ENCODE measurements at regions not wholly inside any gene's neighbourhood (a gene's known extent, or its start where the extent isn't known, plus 50 kb on each side); places are given as distances from the start of the nearest gene placed in this dataset.

DNA sequence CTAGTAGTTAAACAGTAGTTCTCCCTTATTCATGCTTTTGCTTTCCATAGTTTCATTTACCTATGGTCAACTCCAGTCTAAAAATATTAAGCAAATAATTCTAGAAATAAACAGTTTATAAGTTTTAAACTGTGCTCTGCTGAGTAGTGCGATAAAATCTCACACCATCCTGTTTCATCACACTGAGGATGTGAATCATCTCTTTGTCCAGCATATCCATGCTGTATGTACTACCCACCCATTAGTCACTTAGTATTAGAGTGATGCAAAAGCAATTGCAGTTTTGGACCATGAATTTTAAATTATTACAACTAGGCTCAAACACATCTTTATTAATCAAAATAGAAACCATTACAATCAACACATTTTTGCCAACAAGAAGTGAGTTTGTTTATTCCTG is 187.4 kb downstream of the TEX13C start:
- no peak for DNase-seq

- no peak for DNase-seq
Measured at GRCh38 chrX:125520029-125520428, 200.4 kb downstream of the TEX13C start.

GRCh38 chrX:125522752-125523151 is 203.1 kb downstream of the TEX13C start:
- no peak for DNase-seq

- no peak for DNase-seq
Measured at GRCh38 chrX:125532411-125533089, 212.9 kb downstream of the TEX13C start.

- DNase-seq = no peak
Measured at GRCh38 chrX:125533352-125533751, 213.7 kb downstream of the TEX13C start.

GRCh38 chrX:125544031-125544660 is 224.5 kb downstream of the TEX13C start:
- DNase-seq = no peak

GRCh38 chrX:125544856-125545255 is 225.2 kb downstream of the TEX13C start:
- no peak for DNase-seq

DNA sequence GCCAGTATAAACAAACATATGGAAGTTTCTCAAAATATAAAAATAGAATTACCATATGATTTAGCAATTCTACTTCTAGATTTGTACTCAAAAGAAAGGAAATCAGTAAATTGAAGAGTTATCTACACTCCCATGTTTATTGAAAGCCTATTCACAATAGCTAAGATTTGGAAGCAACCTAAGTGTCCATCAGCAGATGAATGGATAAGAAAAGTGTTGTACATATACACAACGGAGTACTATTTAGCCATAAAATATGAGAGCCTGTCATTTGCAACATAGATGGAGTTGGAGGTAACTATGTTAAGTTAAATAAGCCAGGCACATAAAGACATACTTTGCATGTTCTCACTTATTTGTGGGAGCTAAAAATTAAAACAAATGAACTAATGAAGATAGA is 257.8 kb downstream of the TEX13C start:
- no peak for DNase-seq

GRCh38 chrX:125604448-125604847 is 284.8 kb downstream of the TEX13C start:
- no peak for DNase-seq

- no peak for DNase-seq
Measured at GRCh38 chrX:125605145-125605544, 285.5 kb downstream of the TEX13C start.

DNA sequence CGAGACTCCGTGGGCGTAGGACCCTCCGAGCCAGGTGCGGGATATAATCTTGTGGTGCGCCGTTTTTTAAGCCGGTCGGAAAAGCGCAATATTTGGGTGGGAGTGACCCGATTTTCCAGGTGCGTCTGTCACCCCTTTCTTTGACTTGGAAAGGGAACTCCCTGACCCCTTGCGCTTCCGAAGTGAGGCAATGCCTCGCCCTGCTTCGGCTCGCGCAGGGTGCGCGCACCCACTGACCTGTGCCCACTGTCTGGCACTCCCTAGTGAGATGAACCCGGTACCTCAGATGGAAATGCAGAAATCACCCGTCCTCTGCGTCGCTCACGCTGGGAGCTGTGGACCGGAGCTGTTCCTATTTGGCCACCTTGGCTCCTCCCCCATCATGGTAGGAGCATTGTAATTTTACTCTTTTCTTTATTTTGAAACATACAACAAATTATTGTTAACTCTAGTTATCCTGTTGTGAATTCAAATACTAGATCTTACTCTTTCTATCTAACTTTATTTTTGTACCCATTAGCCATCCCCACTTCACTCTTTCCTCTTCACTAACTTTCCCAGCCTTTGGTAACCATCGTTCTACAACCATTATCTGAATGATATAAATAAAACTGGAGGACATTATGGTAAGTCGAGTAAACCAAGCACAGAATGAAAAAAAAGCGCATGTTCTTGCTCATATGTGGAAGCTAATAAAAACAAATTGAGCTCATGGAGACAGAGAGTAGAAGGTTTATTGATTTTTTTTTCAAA is 295.1 kb downstream of the TEX13C start:
- DNase-seq = peak; percentile 2

GRCh38 chrX:125620715-125621587 is 301.3 kb downstream of the TEX13C start:
- no peak for DNase-seq

DNA sequence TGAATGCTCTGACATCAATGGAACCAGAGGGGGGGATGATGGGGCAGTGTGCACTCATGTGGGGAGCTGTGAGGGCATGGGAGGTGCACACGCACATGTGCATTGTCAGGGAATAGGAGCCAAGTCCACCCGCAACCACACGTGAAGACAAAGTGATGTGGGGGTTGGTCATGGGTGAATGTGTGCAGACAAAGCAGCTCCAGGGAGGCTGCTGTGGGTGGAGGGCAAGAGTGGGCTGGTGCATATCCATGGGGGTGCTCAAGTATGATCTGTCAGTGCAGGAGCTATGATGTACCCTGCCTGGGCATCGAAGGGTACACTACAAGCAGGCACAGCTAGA is 301.9 kb downstream of the TEX13C start:
- DNase-seq = no peak

DNA sequence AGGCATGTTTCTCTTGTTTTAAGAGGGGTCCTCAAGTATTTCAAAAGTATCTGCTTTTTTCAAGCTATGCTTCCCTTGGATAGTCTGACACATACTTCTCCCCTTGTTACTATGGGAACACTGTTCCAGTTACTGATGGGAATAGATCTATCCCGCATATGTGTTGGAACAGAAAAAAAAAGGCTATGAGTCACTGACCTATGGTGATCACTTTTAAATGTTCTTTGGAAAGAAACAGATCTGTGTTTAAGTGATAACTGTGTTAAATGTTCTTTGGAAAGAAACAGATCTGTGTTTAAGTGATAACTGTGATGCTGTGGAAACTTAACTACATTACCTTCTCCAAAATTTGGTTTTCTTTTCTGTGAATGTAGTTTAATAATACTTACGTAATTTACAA is 303.2 kb downstream of the TEX13C start:
- no peak for DNase-seq

GRCh38 chrX:125627676-125628075 is 308.0 kb downstream of the TEX13C start:
- no peak for DNase-seq

- no peak for DNase-seq
Measured at GRCh38 chrX:125628435-125628834, 308.8 kb downstream of the TEX13C start.

DNA sequence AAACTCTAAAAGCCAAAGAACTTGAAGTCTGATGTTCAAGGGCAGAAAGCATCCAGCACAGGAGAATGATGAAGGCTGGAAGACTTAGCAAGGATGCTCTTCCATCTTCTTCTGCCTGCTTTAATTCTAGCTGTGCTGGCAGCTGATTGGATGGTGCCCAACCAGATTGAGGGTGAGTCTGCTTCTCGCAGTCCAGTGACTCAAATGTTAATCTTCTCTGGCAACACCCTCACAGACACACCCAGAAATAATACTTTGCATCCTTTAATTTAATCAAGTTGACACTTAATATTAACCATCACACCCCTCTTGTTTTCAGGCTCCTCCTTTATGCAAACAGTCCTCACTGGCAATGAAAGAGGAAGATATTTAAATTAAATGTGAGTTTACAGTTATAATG is 321.7 kb downstream of the TEX13C start:
- DNase-seq = no peak

DNA sequence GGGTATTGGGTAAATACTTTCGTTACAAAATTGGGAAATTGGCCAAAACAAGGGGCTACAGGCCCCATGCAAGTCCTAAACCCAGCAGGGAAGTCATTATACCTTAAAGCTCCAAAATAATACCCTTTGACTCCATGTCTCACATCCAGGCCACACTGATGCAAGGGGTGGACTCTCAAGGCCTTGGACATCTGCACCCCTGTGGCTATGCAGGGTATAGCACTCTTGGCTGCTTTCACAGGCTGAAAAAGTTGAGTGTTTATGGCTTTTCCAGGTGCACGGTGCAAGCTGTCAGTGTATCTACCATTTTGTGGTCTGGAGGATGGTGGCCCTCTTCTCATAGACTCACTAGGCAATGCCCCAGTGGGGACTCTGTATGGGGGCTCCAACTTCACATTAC is 326.5 kb downstream of the TEX13C start:
- no peak for DNase-seq

DNA sequence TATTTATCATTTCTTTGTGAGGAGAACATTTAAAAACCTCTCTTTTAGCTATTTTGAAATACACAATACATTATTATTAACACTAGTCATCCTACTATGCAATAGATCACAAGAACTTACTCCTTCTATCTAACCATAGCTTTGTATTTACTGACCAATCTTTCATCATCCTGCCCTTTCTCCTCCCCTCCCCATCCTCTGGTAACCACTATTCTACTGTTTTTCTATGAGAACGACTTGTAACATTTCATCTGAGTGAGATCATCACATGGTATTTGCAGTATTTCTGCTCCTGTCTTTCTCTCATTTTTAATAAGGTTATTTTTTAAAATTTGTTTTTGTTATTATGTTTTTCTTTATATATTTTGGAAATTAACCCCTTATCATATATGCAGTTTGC is 331.8 kb downstream of the TEX13C start:
- DNase-seq = no peak

- DNase-seq = no peak
Measured at GRCh38 chrX:125654501-125654900, 334.8 kb downstream of the TEX13C start.

- no peak for DNase-seq
Measured at GRCh38 chrX:125673758-125674157, 354.1 kb downstream of the TEX13C start.

DNA sequence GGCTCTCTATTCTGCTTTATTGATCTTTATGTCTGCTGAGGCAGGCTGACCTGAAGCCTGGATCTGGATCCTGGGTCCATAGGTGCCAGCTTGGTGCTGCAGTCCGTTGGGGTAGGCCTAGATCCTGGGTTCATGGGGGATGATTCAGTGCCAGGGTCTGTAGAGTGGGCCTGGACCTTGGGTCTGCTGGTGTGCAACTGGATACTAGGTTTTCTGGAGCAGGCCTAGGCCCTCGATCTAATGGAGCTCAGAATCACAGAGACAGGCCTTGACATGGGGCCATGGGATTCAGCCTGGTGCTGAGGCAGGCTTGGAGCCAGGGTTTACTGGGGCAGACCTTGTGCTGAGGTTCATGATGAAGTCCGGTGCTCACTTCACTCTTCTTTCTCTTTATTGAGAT is 358.6 kb downstream of the TEX13C start:
- DNase-seq = no peak

DNA sequence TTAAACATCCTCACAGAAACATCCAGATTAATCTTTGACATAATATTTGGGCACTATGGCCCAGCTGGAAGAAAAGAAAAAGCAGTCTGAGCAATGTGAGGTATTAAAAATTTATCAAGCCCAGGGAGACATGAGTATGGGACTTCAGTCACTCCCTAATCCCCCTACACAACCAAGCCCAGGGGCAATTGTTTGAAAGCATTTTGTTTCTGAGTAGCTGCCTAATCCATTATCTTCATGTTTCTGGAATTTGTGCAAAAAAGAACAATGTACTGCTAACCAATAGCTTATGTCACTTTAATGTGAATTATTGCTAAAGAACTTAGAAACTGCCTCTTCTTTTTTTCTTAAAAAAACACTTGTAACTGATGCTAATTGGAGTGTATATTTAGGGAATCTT is 360.7 kb downstream of the TEX13C start:
- no peak for DNase-seq
